CD8-positive, alpha-beta memory T cell (primary cell): ENCODE measurements at regions not wholly inside any gene's neighbourhood (a gene's known extent, or its start where the extent isn't known, plus 50 kb on each side); places are given as distances from the start of the nearest gene placed in this dataset.

ENCODE experiments used
- CTCF ChIA-PET: fragments of 350-600 bp; sonication (Branson Sonifier 250); formaldehyde crosslinking; loops from one replicate; lab custom pipeline; 2021; ENCODE audit warnings: antibody characterized with exemption; lab: Charles Lee
- POLR2A ChIA-PET: fragments of 350-600 bp; sonication (Branson Sonifier 250); formaldehyde crosslinking; loops from one replicate; lab custom pipeline; 2021; ENCODE audit warnings: antibody characterized with exemption; lab: Charles Lee
- DNase-seq, 5 donors: peaks; one replicate each; pipeline versions ENCODE4 v3.0.0 to v3.0.0-alpha.2; 2020 to 2022; ENCODE audit warnings: mixed read lengths in 1 of 5
- H3K27ac ChIP-seq: one replicate; pipeline ENCODE4 v1.7.0; 2013; ENCODE audit warnings: low read depth, mild to moderate bottlenecking, low read length, moderate library complexity
- H3K27me3 ChIP-seq: 2 replicates; pipeline ENCODE4 v1.7.0; 2013; ENCODE audit warnings: low read length, mild to moderate bottlenecking; ENCODE audit not compliant: insufficient read depth, poor library complexity, severe bottlenecking
- H3K36me3 ChIP-seq: 2 replicates; pipeline ENCODE4 v1.7.0; 2013; ENCODE audit warnings: mild to moderate bottlenecking, low read length, moderate library complexity; ENCODE audit not compliant: insufficient read depth
- H3K4me1 ChIP-seq: 2 replicates; pipeline ENCODE4 v1.7.0; 2013; ENCODE audit warnings: mild to moderate bottlenecking, low read length, moderate library complexity; ENCODE audit not compliant: insufficient read depth
- H3K4me3 ChIP-seq: 2 replicates; pipeline ENCODE4 v1.7.0; 2013; ENCODE audit warnings: mild to moderate bottlenecking, low read length
- H3K9me3 ChIP-seq: 2 replicates; pipeline ENCODE4 v1.7.0; 2013; ENCODE audit warnings: mild to moderate bottlenecking, low read length
- H3K27ac Mint-ChIP-seq, 8 donors: one replicate each; pipeline ENCODE4 v1.8.0; 2020 to 2021; ENCODE audit warnings: mixed read lengths in 8 of 8, mild to moderate bottlenecking in 6 of 8, inconsistent platforms in 3 of 8, moderate library complexity in 3 of 8
- H3K27me3 Mint-ChIP-seq, 2 donors: one replicate each; pipeline ENCODE4 v1.8.0; 2020 to 2021; ENCODE audit warnings: mixed read lengths in 2 of 2, mild to moderate bottlenecking in 1 of 2, moderate library complexity in 1 of 2
- H3K36me3 Mint-ChIP-seq, 3 donors: one replicate each; pipeline ENCODE4 v1.8.0; 2020 to 2021; ENCODE audit warnings: mixed read lengths in 3 of 3, inconsistent platforms in 1 of 3, mild to moderate bottlenecking in 1 of 3
- H3K4me1 Mint-ChIP-seq, 3 donors: one replicate each; pipeline ENCODE4 v1.8.0; 2020 to 2021; ENCODE audit warnings: mixed read lengths in 3 of 3, inconsistent platforms in 1 of 3, mild to moderate bottlenecking in 1 of 3
- H3K4me3 Mint-ChIP-seq, 7 donors: one replicate each; pipeline ENCODE4 v1.8.0; 2020 to 2021; ENCODE audit warnings: mixed read lengths in 7 of 7, mild to moderate bottlenecking in 6 of 7, moderate library complexity in 4 of 7, inconsistent platforms in 2 of 7
- H3K9me3 Mint-ChIP-seq, 5 donors: one replicate each; pipeline ENCODE4 v1.8.0; 2020 to 2022; ENCODE audit warnings: mixed read lengths in 5 of 5, mild to moderate bottlenecking in 3 of 5, moderate library complexity in 2 of 5, inconsistent platforms in 1 of 5

GRCh38 chr1:101185421-101185820 is 51.4 kb upstream of the S1PR1 start:
- no peak for DNase-seq
- POLR2A ChIA-PET = no interaction called here
- no peaks in the 10 kb centered on the region for H3K36me3 Mint-ChIP-seq
- no peak overlapping the region for H3K4me3 Mint-ChIP-seq
- H3K27me3 Mint-ChIP-seq = no peaks in the 10 kb centered on the region
- H3K4me1 Mint-ChIP-seq = peaks cover 3 to 9% (median 7%) of the 10 kb centered on the region in 3 donors
- H3K9me3 Mint-ChIP-seq = no peaks in the 10 kb centered on the region
- H3K4me3 ChIP-seq = no peak overlapping the region
- H3K27ac ChIP-seq = no peak overlapping the region
- H3K36me3 ChIP-seq = no peaks in the 10 kb centered on the region
- no peak overlapping the region for H3K27ac Mint-ChIP-seq
- CTCF ChIA-PET = no interaction called here
- H3K27me3 ChIP-seq = no peaks in the 10 kb centered on the region
- no peaks in the 10 kb centered on the region for H3K9me3 ChIP-seq
- no peaks in the 10 kb centered on the region for H3K4me1 ChIP-seq

- H3K9me3 ChIP-seq = no peaks in the 10 kb centered on the region
- H3K36me3 ChIP-seq = no peaks in the 10 kb centered on the region
- H3K4me3 ChIP-seq = no peak overlapping the region
- ChIA-PET CTCF (no interaction called here), POLR2A (no interaction called here)
- Mint-ChIP-seq H3K36me3 (no peaks in the 10 kb centered on the region), H3K4me3 (no peak overlapping the region), H3K27me3 (no peaks in the 10 kb centered on the region), H3K4me1 (peaks cover 21 to 27% (median 25%) of the 10 kb centered on the region in 3 donors), H3K27ac (no peak overlapping the region), H3K9me3 (no peaks in the 10 kb centered on the region)
- no peak for DNase-seq
- H3K27ac ChIP-seq = no peak overlapping the region
- peaks cover 19% of the 10 kb centered on the region for H3K4me1 ChIP-seq
- H3K27me3 ChIP-seq = no peaks in the 10 kb centered on the region
These were observed 53.5 kb upstream of the S1PR1 start for GRCh38 chr1:101183388-101183699.

GRCh38 chr1:101182627-101183387 is 54.0 kb upstream of the S1PR1 start:
- Mint-ChIP-seq H3K27ac (no peak overlapping the region), H3K4me3 (no peak overlapping the region)
- POLR2A ChIA-PET = no interaction called here

GRCh38 chr1:101181930-101182329 is 54.9 kb upstream of the S1PR1 start:
- DNase-seq = no peak
- Histone ChIP-seq H3K36me3 (no peaks in the 10 kb centered on the region), H3K9me3 (no peaks in the 10 kb centered on the region), H3K4me1 (peaks cover 21% of the 10 kb centered on the region), H3K4me3 (no peak overlapping the region), H3K27me3 (no peaks in the 10 kb centered on the region), H3K27ac (no peak overlapping the region)
- peaks cover 20 to 22% (median 21%) of the 10 kb centered on the region in 3 donors for H3K4me1 Mint-ChIP-seq
- CTCF ChIA-PET = no interaction called here
- H3K27me3 Mint-ChIP-seq = no peaks in the 10 kb centered on the region
- POLR2A ChIA-PET = no interaction called here
- H3K27ac Mint-ChIP-seq = peak overlapping the region in 1 of 8 donors; percentile 54
- no peaks in the 10 kb centered on the region for H3K36me3 Mint-ChIP-seq
- no peaks in the 10 kb centered on the region for H3K9me3 Mint-ChIP-seq
- H3K4me3 Mint-ChIP-seq = no peak overlapping the region

More at GRCh38 chr1:101182627-101183387, 54.0 kb upstream of the S1PR1 start:
- no peaks in the 10 kb centered on the region for H3K36me3 ChIP-seq
- no peak overlapping the region for H3K27ac ChIP-seq
- H3K27me3 ChIP-seq = no peaks in the 10 kb centered on the region
- H3K9me3 Mint-ChIP-seq = no peaks in the 10 kb centered on the region
- no peak overlapping the region for H3K4me3 ChIP-seq
- no peaks in the 10 kb centered on the region for H3K36me3 Mint-ChIP-seq
- H3K27me3 Mint-ChIP-seq = no peaks in the 10 kb centered on the region
- peaks cover 21 to 29% (median 26%) of the 10 kb centered on the region in 3 donors for H3K4me1 Mint-ChIP-seq
- no peaks in the 10 kb centered on the region for H3K9me3 ChIP-seq
- peaks cover 21% of the 10 kb centered on the region for H3K4me1 ChIP-seq
- CTCF ChIA-PET = no interaction called here
- no peak for DNase-seq

GRCh38 chr1:101178688-101179491 is 57.9 kb upstream of the S1PR1 start:
- Mint-ChIP-seq H3K36me3 (no peaks in the 10 kb centered on the region), H3K4me1 (peaks cover 19 to 20% (median 19%) of the 10 kb centered on the region in 3 donors), H3K4me3 (peak overlapping the region; percentile 15 to 74 (median 61)), H3K9me3 (no peaks in the 10 kb centered on the region), H3K27ac (peak overlapping the region; percentile 62 to 94 (median 83)), H3K27me3 (no peaks in the 10 kb centered on the region)
- H3K27ac ChIP-seq = no peak overlapping the region
- DNase-seq = peak in 1 of 5 donors; percentile 32
- H3K36me3 ChIP-seq = no peaks in the 10 kb centered on the region
- no peaks in the 10 kb centered on the region for H3K27me3 ChIP-seq
- POLR2A ChIA-PET = interaction anchor here (1.0 kb wide), 1 partner anchor 131 kb away, joined by 3 read pairs; no protein-coding TSS in a partner anchor
- CTCF ChIA-PET = interaction anchor here (1.7 kb wide), 1 partner anchor 110 kb away, joined by 3 read pairs; no protein-coding TSS in a partner anchor
- H3K4me1 ChIP-seq = peaks cover 21% of the 10 kb centered on the region
- peak overlapping the region; percentile 2 for H3K4me3 ChIP-seq
- no peaks in the 10 kb centered on the region for H3K9me3 ChIP-seq

GRCh38 chr1:101178341-101178687 is 58.5 kb upstream of the S1PR1 start:
- peaks cover 19 to 20% (median 19%) of the 10 kb centered on the region in 3 donors for H3K4me1 Mint-ChIP-seq
- peak overlapping the region in 3 of 7 donors; percentile 38 to 74 (median 70) for H3K4me3 Mint-ChIP-seq
- DNase-seq = no peak
- CTCF ChIA-PET = interaction anchor here (1.7 kb wide), 1 partner anchor 110 kb away, joined by 3 read pairs; no protein-coding TSS in a partner anchor
- H3K27me3 ChIP-seq = no peaks in the 10 kb centered on the region
- H3K9me3 Mint-ChIP-seq = no peaks in the 10 kb centered on the region
- H3K4me3 ChIP-seq = no peak overlapping the region
- H3K36me3 Mint-ChIP-seq = no peaks in the 10 kb centered on the region
- peaks cover 21% of the 10 kb centered on the region for H3K4me1 ChIP-seq
- no peak overlapping the region for H3K27ac ChIP-seq
- H3K27ac Mint-ChIP-seq = peak overlapping the region; percentile 12 to 94 (median 79)
- H3K9me3 ChIP-seq = no peaks in the 10 kb centered on the region
- POLR2A ChIA-PET = no interaction called here
- no peaks in the 10 kb centered on the region for H3K36me3 ChIP-seq
- no peaks in the 10 kb centered on the region for H3K27me3 Mint-ChIP-seq

- H3K27ac Mint-ChIP-seq = no peak overlapping the region
These were observed 60.9 kb upstream of the S1PR1 start for GRCh38 chr1:101175886-101176285.

GRCh38 chr1:101175466-101175865 is 61.4 kb upstream of the S1PR1 start:
- no peaks in the 10 kb centered on the region for H3K27me3 ChIP-seq
- Mint-ChIP-seq H3K4me3 (no peak overlapping the region), H3K27ac (peak overlapping the region in 2 of 8 donors; percentile 16 to 30), H3K9me3 (no peaks in the 10 kb centered on the region), H3K36me3 (no peaks in the 10 kb centered on the region), H3K27me3 (no peaks in the 10 kb centered on the region), H3K4me1 (peaks cover 19 to 20% (median 19%) of the 10 kb centered on the region in 3 donors)
- no peak overlapping the region for H3K27ac ChIP-seq
- POLR2A ChIA-PET = no interaction called here
- H3K4me1 ChIP-seq = peaks cover 21% of the 10 kb centered on the region
- DNase-seq = no peak
- H3K4me3 ChIP-seq = no peak overlapping the region
- H3K36me3 ChIP-seq = no peaks in the 10 kb centered on the region
- H3K9me3 ChIP-seq = no peaks in the 10 kb centered on the region
- CTCF ChIA-PET = interaction anchor here (1.5 kb wide), 1 partner anchor 57 kb away, joined by 3 read pairs; no protein-coding TSS in a partner anchor

More at GRCh38 chr1:101175886-101176285, 60.9 kb upstream of the S1PR1 start:
- no peaks in the 10 kb centered on the region for H3K36me3 Mint-ChIP-seq
- ChIA-PET POLR2A (no interaction called here), CTCF (interaction anchor here (1.5 kb wide), 1 partner anchor 57 kb away, joined by 3 read pairs; no protein-coding TSS in a partner anchor)
- no peak for DNase-seq
- peaks cover 21% of the 10 kb centered on the region for H3K4me1 ChIP-seq
- no peaks in the 10 kb centered on the region for H3K27me3 ChIP-seq
- no peaks in the 10 kb centered on the region for H3K9me3 Mint-ChIP-seq
- no peaks in the 10 kb centered on the region for H3K27me3 Mint-ChIP-seq
- H3K4me3 Mint-ChIP-seq = no peak overlapping the region
- no peaks in the 10 kb centered on the region for H3K9me3 ChIP-seq
- H3K27ac ChIP-seq = no peak overlapping the region
- H3K4me1 Mint-ChIP-seq = peaks cover 19 to 20% (median 19%) of the 10 kb centered on the region in 3 donors
- no peaks in the 10 kb centered on the region for H3K36me3 ChIP-seq
- no peak overlapping the region for H3K4me3 ChIP-seq
